DMS53 treated with DMSO at 0.1 percent for 48 hours (cell line): ENCODE measurements at regions not wholly inside any gene's neighbourhood (a gene's known extent, or its start where the extent isn't known, plus 50 kb on each side); places are given as distances from the start of the nearest gene placed in this dataset.
"Not testable (repeated sequence)": the region's sequence is repeated elsewhere in the genome, so short reads cannot be mapped to it uniquely, and the experiment has no call there.

ENCODE experiments used
- DNase-seq: peaks from one replicate; lab custom pipeline; 2025; ENCODE audit not compliant: unreplicated experiment; lab: John Stamatoyannopoulos, UW

DNA sequence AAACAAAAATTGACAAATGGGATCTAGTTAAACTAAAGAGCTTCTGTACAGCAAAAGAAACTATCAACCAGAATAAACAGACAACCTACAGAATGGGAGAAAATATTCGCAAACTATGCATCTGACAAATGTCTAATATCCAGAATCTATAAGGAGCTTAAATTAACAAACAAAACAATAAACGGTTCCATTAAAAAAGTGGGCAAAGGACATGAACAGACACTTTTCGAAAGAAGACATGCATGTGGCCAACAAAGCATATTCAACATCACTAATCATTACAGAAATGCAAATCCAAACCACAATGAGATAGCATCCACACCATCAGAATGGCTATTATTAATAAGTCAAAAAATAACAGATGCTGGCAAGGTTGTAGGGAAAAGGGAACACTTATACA lies 50.5 kb upstream of the MED13L start:
- DNase-seq = not testable (repeated sequence)

DNA sequence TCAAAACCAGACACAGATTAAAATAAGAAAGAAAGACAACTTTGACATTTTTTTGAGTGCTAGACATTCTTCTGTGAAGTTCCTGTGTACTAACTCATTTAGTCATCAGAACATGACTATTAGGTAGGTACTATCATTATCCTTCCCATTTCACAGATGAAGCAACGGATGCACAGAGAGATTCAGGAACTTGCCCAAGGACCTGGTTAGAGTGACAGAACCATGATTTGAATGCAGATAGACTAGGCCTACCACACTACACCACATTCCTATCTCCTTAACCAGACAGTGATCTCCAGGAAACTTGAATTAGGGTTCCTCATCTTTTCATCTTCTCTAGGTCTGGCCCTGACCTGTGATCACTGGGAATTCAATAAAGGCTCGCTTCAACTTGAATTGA lies 54.4 kb upstream of the MED13L start:
- DNase-seq = no peak

DNA sequence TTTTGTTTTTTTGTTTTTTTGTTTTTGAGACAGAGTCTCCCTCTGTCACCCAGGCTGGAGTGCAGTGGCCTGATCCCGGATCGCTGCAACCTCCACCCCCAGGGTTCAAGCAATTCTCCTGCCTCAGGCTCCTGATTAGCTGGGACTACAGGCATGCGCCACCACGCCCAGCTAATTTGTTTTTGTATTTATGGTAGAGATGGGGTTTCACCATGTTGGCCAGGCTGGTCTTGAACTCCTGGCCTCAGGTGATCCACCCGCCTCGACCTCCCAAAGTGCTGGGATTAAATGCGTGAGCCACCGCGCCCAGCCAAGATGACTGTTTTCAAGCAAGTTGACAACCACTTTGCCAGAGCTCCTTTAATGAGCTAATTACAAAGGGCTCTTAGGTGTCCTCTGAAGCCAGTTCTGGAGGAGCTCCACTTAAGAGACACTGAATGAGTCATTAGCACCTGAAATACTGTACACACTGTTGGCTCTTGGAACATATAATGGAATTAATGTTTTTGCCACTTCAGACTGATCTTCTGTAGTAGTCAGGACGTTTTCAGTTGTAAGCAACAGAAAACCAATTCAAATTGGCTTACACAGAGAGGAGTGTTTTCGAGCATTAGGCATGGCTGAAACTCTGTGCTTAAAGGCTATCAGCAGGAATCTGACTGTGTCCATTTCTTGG lies 55.4 kb upstream of the MED13L start:
- DNase-seq = peak; percentile 73

DNA sequence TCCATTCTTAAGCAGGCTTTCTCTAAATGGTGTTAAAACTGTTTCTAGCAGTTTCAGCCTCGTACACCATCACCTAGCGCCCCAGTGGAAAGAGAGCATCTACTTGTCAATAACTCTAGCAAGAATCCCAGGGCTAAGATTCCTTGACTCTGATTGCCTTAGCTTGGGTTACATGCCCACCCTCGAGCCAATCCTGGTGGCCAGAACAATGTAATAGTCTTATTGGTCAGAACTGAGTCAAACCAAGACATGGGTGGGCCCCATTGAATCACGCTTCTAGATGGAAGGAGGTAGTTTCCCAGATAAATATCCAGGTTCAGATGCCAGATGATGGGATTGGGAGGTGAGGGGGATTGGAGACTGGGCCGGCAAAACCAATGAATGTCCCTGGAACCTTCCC lies 55.9 kb upstream of the MED13L start:
- no peak for DNase-seq

GRCh38 chr12:116336542-116337065 lies 59.1 kb upstream of the MED13L start:
- DNase-seq = no peak

DNA sequence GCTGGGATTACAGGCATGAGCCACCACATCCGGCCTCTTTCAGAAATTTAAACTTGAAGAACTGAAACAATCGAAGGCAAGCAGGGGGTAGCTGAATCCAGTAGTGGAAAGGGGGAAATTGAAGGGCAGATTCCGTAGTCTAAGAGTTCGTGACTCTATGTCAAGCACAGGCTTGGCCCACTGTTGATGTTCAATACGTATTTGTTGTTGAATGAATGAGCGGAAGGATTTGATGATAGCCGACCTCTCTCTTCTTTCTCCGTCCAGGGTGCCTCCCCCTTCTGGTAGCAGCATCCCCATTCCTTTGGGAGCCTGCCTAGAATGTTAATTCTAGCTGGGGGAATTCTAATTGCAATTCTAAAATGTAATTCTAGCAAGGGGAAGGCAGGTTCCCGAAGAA lies 59.8 kb upstream of the MED13L start:
- DNase-seq = no peak

GRCh38 chr12:116338064-116338846 lies 60.8 kb upstream of the MED13L start:
- no peak for DNase-seq

DNA sequence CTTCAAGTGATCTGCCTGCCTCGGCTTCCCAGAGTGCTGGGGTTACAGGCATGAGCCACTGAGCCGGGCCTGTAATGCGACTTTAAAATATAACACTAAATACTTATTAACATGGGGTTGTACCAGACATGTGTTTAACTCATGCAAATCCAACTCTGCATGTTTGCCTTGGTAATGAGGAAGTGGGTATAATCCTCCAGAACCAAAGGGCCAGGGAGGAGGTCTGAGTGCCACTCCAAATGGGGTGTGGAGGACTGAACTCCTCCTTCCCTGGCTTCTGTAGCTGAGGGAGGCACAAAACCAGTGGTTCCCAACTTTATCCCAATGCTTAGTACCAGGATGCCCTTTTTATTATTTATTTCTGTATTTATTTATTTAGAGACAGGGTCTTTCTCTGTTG lies 61.6 kb upstream of the MED13L start:
- no peak for DNase-seq

- DNase-seq = no peak
Measured at GRCh38 chr12:116339800-116340371, 62.4 kb upstream of the MED13L start.

DNA sequence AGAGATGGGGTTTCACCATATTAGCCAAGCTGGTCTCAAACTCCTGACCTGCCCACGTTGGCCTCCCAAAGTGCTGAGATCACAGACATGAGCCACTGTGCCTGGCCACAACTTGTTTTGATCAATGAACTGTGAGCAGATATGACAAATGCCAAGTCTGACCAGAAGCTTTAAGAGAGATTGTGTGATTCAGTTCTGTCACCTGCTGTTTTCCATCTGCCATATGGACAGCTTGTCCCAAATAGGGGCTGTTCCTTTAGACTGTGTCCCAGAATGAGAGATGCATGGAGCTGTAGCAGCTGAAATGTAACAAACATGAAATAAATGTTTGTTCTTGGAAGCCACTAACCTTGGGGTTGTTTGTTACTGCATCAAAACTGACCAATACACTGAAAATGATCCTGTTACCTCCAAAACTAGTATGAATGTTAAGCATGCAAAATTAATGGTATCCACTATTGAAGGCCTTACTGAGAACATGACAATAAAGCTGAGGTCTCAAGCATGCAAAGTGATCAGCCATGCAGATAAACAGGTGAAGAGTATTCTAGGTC lies 65.9 kb upstream of the MED13L start:
- DNase-seq = no peak

DNA sequence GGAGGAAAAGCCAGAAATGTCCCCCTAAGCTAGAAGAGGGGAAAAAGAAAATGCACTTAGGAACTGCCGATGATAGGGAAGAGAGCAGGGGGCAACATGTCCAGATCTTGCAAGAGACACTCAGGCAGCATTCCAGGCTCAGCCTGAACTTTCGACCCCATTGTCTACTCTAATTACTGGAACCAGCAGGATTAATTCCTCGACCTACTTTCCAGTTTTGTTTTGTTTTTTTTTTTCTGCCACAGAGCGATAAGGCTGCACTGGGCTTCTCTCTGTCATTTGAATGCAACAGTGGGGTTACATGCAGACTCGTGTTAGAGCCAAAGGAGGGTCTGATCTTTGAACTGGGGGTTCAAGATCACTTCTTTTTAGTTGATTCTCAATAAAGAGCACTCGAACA lies 68.7 kb upstream of the MED13L start:
- no peak for DNase-seq

GRCh38 chr12:116346741-116347140 lies 69.2 kb upstream of the MED13L start:
- no peak for DNase-seq

GRCh38 chr12:116347265-116347664 lies 69.8 kb upstream of the MED13L start:
- DNase-seq = no peak

DNA sequence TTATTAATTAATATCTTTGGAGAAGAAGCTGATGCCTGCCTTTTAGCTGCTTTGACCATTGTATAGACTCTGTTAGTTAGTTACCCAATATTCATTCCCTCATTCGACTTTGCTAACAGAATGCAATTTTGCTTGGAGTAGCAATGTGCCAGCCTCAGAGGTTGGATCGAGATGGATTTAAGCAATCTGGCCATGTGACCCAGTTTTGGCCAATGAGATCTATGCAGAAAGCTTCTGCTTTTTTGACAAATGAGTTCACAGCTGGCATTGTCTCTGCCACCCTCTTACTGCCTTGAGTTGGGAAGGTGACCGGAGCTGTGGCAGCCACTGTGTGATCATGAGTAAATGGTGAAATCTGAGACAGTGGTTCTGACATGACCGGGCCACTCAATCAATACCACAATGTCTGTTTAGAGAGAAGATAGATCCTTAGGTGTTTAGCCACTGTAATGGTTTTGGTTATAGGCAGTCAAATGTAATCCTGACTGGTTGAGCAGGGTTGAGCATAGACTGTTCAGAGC lies 74.9 kb upstream of the MED13L start:
- no peak for DNase-seq

GRCh38 chr12:116353958-116354357 lies 76.5 kb upstream of the MED13L start:
- DNase-seq = no peak

DNA sequence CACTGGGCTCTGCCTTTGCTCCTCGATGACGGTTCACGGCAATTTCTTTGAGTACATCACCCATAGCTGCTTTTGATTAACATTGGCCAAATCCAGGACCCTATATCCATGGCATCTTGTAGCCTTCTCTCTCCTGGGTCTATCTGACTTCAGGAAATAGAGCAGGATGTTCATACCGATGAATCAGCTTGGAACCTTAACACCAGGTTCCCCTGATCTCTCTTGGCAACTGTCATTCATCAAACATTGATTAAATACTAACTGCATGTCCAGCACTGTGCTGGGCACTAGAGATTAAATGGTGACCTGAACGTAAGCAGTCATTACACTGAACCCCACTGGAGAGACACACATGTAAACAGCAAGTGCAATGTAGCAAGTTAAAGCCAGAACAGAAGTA lies 77.0 kb upstream of the MED13L start:
- DNase-seq = no peak

- no peak for DNase-seq
Measured at GRCh38 chr12:116354950-116355783, 77.7 kb upstream of the MED13L start.

GRCh38 chr12:116358536-116358892 lies 81.0 kb upstream of the MED13L start:
- DNase-seq = no peak

DNA sequence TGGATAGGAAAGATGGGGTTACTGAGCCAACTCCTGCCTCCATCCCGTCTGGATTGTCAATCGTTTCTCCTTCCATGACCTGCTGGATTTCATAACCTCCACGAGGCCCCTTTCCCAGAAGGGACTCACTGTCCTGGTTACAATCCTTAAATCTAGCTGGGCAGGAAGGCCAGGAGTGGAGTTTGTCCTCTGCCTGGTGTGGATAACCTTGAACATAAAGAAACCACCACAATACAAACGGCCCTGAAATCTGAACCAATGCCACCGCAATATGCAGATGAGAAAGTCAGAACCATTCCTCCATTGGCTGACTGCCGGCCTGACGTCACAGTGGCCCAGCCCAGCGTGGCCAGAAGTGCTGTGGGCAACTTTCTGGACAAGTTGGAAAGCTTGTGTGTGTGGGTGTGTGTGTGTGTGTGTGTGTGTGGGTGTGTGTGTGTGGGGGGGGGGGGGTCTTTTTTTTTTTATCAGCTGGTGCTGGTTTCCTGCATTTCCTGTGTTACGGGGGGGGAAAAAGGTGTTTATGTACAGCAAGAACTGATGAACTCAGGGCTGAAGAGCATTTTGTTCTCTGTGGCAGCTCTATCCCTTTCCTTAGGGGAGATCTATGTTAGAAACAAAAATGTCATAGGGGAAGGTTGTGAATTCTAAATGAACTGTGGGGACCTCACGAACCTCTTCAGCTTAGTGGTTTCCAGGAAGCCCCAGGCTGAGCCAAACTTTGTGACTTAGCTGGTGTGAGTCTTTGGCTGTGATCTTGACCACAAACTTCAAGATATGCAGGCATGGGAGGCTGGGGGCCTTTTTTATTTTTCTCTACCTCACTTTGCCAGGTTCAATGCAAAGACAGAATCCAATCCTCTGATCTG lies 81.6 kb upstream of the MED13L start:
- peak; percentile 97 for DNase-seq
